ENCODE measurements at regions not wholly inside any gene's neighbourhood (a gene's known extent, or its start where the extent isn't known, plus 50 kb on each side); places are given as distances from the start of the nearest gene placed in this dataset.
A peak's percentile ranks its signal among the peaks of the same experiment; 100 is the strongest.

DNA sequence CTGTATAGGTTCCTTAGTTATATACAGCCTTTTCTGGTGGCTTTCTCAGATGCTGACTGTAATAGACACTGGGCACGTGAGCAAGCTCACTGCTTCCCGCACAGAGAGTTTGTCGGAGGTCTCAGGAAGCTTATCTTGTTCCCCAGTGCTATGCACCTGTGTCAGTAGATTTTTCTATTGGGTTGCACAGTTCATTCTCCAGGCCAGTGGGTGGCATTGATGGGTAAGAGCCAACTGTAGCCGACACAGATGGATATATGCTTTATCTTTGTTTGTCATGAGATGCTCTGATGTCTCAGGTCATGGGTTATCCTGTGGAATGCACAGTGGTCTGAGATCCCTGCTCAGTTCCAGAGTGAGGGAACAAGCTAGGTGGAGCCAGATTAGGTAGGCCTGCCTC is 293.0 kb downstream of the GRB14 start:
- no peak for DNase-seq (ENCODE audit: low read depth, low spot score)
- in situ Hi-C loops (cut with HindIII; ENCODE audit: low sequenced_read_pairs) = no loop called here
- TF ChIP-seq, protein P1, sequence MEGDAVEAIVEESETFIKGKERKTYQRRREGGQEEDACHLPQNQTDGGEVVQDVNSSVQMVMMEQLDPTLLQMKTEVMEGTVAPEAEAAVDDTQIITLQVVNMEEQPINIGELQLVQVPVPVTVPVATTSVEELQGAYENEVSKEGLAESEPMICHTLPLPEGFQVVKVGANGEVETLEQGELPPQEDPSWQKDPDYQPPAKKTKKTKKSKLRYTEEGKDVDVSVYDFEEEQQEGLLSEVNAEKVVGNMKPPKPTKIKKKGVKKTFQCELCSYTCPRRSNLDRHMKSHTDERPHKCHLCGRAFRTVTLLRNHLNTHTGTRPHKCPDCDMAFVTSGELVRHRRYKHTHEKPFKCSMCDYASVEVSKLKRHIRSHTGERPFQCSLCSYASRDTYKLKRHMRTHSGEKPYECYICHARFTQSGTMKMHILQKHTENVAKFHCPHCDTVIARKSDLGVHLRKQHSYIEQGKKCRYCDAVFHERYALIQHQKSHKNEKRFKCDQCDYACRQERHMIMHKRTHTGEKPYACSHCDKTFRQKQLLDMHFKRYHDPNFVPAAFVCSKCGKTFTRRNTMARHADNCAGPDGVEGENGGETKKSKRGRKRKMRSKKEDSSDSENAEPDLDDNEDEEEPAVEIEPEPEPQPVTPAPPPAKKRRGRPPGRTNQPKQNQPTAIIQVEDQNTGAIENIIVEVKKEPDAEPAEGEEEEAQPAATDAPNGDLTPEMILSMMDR (IDR thresholded peaks at IDR 0.05; ENCODE audit: low read depth, low read length) = no peak
- H3K4me3 ChIP-seq (ENCODE audit: low read depth, low read length) = no peak overlapping the region

DNA sequence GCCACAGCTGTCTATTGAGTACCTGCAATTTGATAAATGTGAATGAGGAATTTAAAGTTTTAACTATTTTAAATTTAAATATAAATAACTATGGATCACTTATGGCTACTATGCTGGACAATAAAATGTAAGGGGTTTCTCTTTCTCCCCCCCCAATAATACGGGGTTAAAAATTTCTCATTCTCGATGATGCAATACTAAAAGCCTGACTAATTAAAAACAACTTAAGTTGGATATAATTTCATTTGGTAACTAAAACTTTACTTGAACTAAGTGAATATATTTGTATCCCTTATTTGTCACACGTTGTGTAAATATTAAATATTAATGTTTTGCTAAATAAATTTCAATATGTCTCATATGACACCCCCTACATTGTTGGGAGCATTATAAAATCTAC is 297.3 kb downstream of the GRB14 start:
- in situ Hi-C loops (cut with HindIII; ENCODE audit: low sequenced_read_pairs) = no loop called here
- H3K4me3 ChIP-seq (ENCODE audit: low read depth, low read length) = no peak overlapping the region
- TF ChIP-seq, protein P1 (IDR thresholded peaks at IDR 0.05; ENCODE audit: low read depth, low read length) = no peak
- DNase-seq (ENCODE audit: low read depth, low spot score) = no peak

DNA sequence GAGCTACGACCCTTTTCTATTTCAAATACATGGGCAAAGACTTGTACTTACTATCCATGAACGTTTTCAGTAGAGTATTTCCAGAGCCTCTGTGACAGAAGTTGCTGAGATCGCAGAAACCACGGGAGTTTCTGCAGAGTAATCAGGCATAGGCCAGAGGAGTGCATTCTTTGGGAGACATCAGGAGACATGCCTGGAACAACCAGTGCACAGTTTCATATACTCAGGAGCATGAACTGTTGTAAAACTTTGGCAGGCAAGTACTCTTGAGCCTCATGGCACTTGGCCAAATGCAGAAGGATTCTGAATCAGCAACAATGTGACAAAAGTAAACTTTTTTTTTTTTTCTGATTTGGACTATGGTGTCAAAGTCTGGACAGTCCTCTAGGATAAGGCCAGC is 307.1 kb downstream of the GRB14 start:
- H3K4me3 ChIP-seq (ENCODE audit: low read depth, low read length) = no peak overlapping the region
- TF ChIP-seq, protein P1 (IDR thresholded peaks at IDR 0.05; ENCODE audit: low read depth, low read length) = no peak
- in situ Hi-C loops (cut with HindIII; ENCODE audit: low sequenced_read_pairs) = no loop called here
- peak; percentile 26 for DNase-seq (ENCODE audit: low read depth, low spot score)

GRCh38 chr2:164306872-164307271 is 314.4 kb downstream of the GRB14 start:
- TF ChIP-seq, protein P1 (IDR thresholded peaks at IDR 0.05; ENCODE audit: low read depth, low read length) = no peak
- in situ Hi-C loops (cut with HindIII; ENCODE audit: low sequenced_read_pairs) = no loop called here
- H3K4me3 ChIP-seq (ENCODE audit: low read depth, low read length) = no peak overlapping the region
- DNase-seq (ENCODE audit: low read depth, low spot score) = no peak

DNA sequence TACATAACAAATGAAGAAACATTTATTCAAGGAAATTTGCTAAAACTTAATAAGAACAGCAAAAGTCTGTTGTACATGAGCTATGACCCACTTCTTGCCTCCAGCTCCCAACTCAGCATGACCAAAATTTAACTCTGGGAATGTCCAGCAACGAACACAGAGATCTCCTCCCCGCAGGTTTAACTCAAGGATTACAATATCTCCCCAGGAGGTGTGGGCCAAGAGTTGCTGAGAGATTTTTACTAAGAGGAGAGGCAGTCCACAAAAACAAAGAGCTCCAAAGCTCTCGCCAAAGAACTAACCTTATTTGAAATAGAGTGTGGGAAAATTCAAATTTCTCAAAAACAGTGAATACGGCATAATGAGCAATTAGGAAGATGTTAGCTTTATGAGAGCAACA is 318.5 kb downstream of the GRB14 start:
- TF ChIP-seq, protein P1 (IDR thresholded peaks at IDR 0.05; ENCODE audit: low read depth, low read length) = no peak
- H3K4me3 ChIP-seq (ENCODE audit: low read depth, low read length) = no peak overlapping the region
- DNase-seq (ENCODE audit: low read depth, low spot score) = no peak
- in situ Hi-C loops (cut with HindIII; ENCODE audit: low sequenced_read_pairs) = no loop called here

GRCh38 chr2:164288235-164288634 is 333.0 kb downstream of the GRB14 start:
- DNase-seq (ENCODE audit: low read depth, low spot score) = no peak
- in situ Hi-C loops (cut with HindIII; ENCODE audit: low sequenced_read_pairs) = no loop called here
- TF ChIP-seq, protein P1 (IDR thresholded peaks at IDR 0.05; ENCODE audit: low read depth, low read length) = no peak
- no peak overlapping the region for H3K4me3 ChIP-seq (ENCODE audit: low read depth, low read length)

- in situ Hi-C loops (cut with HindIII; ENCODE audit: low sequenced_read_pairs) = no loop called here
- H3K4me3 ChIP-seq (ENCODE audit: low read depth, low read length) = no peak overlapping the region
- no peak for DNase-seq (ENCODE audit: low read depth, low spot score)
- TF ChIP-seq, protein P1 (IDR thresholded peaks at IDR 0.05; ENCODE audit: low read depth, low read length) = no peak
These were observed 334.2 kb downstream of the GRB14 start for GRCh38 chr2:164287056-164287455.
